SU-DHL-6 (cell line): ENCODE measurements at regions not wholly inside any gene's neighbourhood (a gene's known extent, or its start where the extent isn't known, plus 50 kb on each side); places are given as distances from the start of the nearest gene placed in this dataset.
"Not testable (repeated sequence)": the region's sequence is repeated elsewhere in the genome, so short reads cannot be mapped to it uniquely, and the experiment has no call there.

ENCODE experiments used
- H2AFZ ChIP-seq: fragments of 200-600 bp; sonication (generic); 2 replicates; pipeline ENCODE4 v1.6.1; 2014; ENCODE audit warnings: low read depth, mild to moderate bottlenecking, moderate library complexity, mixed read lengths, antibody characterized with exemption, low read length; ENCODE audit not compliant: severe bottlenecking
- H3F3A ChIP-seq: fragments of 200-600 bp; shearing (Covaris generic); 2 replicates; pipeline ENCODE4 v1.6.0; 2016; ENCODE audit warnings: antibody characterized with exemption, mild to moderate bottlenecking; ENCODE audit not compliant: insufficient read depth
- H3K27ac ChIP-seq: fragments of 200-600 bp; sonication (generic); 2 replicates; pipeline ENCODE4 v1.5.1; 2016; ENCODE audit warnings: low read depth, mild to moderate bottlenecking, low read length, moderate library complexity, mixed read lengths
- H3K27me3 ChIP-seq: fragments of 200-600 bp; sonication (generic), shearing (Covaris generic); 2 replicates; pipeline ENCODE4 v1.6.0; 2014; ENCODE audit warnings: mild to moderate bottlenecking, low read length
- H3K36me3 ChIP-seq: fragments of 200-600 bp; sonication (generic); 2 replicates; pipeline ENCODE4 v1.6.1; 2014; ENCODE audit warnings: mild to moderate bottlenecking, low read length, mixed read lengths
- H3K4me2 ChIP-seq: fragments of 300-600, 200-600 bp; shearing (Covaris generic), sonication (generic); 2 replicates; pipeline ENCODE4 v1.6.0; 2014; ENCODE audit warnings: low read length, low read depth, mild to moderate bottlenecking; ENCODE audit not compliant: poor library complexity, severe bottlenecking
- H3K4me3 ChIP-seq: fragments of 200-600 bp; sonication (generic); 2 replicates; pipeline ENCODE4 v1.5.1; 2014; ENCODE audit warnings: antibody characterized with exemption, low read length, mild to moderate bottlenecking, mixed read lengths; ENCODE audit not compliant: insufficient read depth, poor library complexity, severe bottlenecking
- H3K79me2 ChIP-seq: fragments of 200-600 bp; sonication (generic); 2 replicates; pipeline ENCODE4 v1.6.1; 2014; ENCODE audit warnings: mild to moderate bottlenecking, low read length, moderate library complexity; ENCODE audit not compliant: insufficient read depth
- H3K9ac ChIP-seq: fragments of 200-600 bp; sonication (generic); 2 replicates; pipeline ENCODE4 v1.7.0; 2014; ENCODE audit warnings: mild to moderate bottlenecking, low read length
- H3K9me2 ChIP-seq: fragments of 200-600 bp; sonication (generic); replicated peaks from 2 replicates; pipeline ENCODE4 v1.6.1; 2014; ENCODE audit warnings: low read length; ENCODE audit not compliant: insufficient read depth
- H3K9me3 ChIP-seq: fragments of 200-600 bp; sonication (generic); 2 replicates; pipeline ENCODE4 v1.6.1; 2014; ENCODE audit warnings: low read length, mixed read lengths; ENCODE audit not compliant: insufficient read depth
- H4K20me1 ChIP-seq: fragments of 200-600 bp; sonication (generic); 2 replicates; pipeline ENCODE4 v1.6.1; 2014; ENCODE audit warnings: low read depth, mild to moderate bottlenecking, antibody characterized with exemption, low read length, moderate library complexity, mixed read lengths
- CTCF ChIP-seq: fragments of 200-600 bp; sonication (generic); IDR thresholded peaks from one replicate; pipeline ENCODE4 v1.5.1; 2017; ENCODE audit warnings: antibody characterized with exemption, mild to moderate bottlenecking, low read length, moderate library complexity; ENCODE audit not compliant: insufficient read depth, poor library complexity, severe bottlenecking
- EZH2phosphoT487 ChIP-seq: fragments of 200-600 bp; sonication (generic), shearing (Covaris generic); conservative IDR thresholded peaks from 2 replicates; pipeline ENCODE4 v1.6.1; 2018; ENCODE audit warnings: mild to moderate bottlenecking, antibody characterized with exemption, low read length, moderate library complexity, mixed read lengths

GRCh38 chr1:181185461-181185860, 97.0 kb downstream of the IER5 start:
- H4K20me1 ChIP-seq: no peaks in the 10 kb centered on the region
- no peaks in the 10 kb centered on the region for H3K79me2 ChIP-seq
- H3K27ac ChIP-seq: no peak overlapping the region
- H2AFZ ChIP-seq: no peak overlapping the region
- H3K4me3 ChIP-seq: no peak overlapping the region
- H3K36me3 ChIP-seq: no peaks in the 10 kb centered on the region
- H3K4me2 ChIP-seq: no peak overlapping the region
- H3K27me3 ChIP-seq: no peaks in the 10 kb centered on the region
- no peaks in the 10 kb centered on the region for H3K9me2 ChIP-seq
- TF ChIP-seq EZH2phosphoT487: no peak
- TF ChIP-seq CTCF: no peak
- no peaks in the 10 kb centered on the region for H3F3A ChIP-seq
- no peak overlapping the region for H3K9ac ChIP-seq
- H3K9me3 ChIP-seq: no peaks in the 10 kb centered on the region

DNA sequence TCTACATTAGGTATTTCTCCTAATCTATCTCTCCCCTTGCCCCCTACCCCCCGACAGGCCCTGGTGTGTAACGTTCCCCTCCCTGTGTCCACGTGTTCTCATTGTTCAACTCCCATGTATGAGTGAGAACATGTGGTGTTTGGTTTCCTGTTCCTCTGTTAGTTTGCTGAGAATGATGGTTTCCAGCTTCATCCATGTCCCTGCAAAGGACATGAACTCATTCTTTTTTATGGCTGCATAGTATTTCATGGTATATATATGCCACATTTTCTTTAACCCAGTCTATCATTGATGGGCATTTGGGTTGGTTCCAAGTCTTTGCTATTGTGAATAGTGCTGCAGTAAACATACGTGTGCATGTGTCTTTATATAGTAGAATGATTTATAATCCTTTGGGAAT, 97.6 kb downstream of the IER5 start:
- not testable (repeated sequence) for H3K27me3 ChIP-seq, H3K4me2 ChIP-seq, H3F3A ChIP-seq, H3K79me2 ChIP-seq, H4K20me1 ChIP-seq, H2AFZ ChIP-seq, H3K9me2 ChIP-seq, H3K27ac ChIP-seq, H3K9me3 ChIP-seq, H3K4me3 ChIP-seq, H3K36me3 ChIP-seq, H3K9ac ChIP-seq

- Histone ChIP-seq H4K20me1 (no peaks in the 10 kb centered on the region), H3K4me2 (no peak overlapping the region), H3K9me3 (no peaks in the 10 kb centered on the region), H3K27ac (no peak overlapping the region), H3K79me2 (no peaks in the 10 kb centered on the region), H3F3A (no peaks in the 10 kb centered on the region), H2AFZ (no peak overlapping the region), H3K27me3 (no peaks in the 10 kb centered on the region), H3K9me2 (no peaks in the 10 kb centered on the region), H3K4me3 (no peak overlapping the region), H3K9ac (no peak overlapping the region), H3K36me3 (no peaks in the 10 kb centered on the region)
- TF ChIP-seq EZH2phosphoT487: no peak
- no peak for TF ChIP-seq CTCF
Measured at GRCh38 chr1:181187337-181188126, 99.0 kb downstream of the IER5 start.

- Histone ChIP-seq H3K4me2 (no peak overlapping the region), H3K27ac (no peak overlapping the region), H3K27me3 (no peaks in the 10 kb centered on the region), H3K9me3 (no peaks in the 10 kb centered on the region), H3K79me2 (no peaks in the 10 kb centered on the region), H3K9me2 (no peaks in the 10 kb centered on the region), H3K4me3 (no peak overlapping the region), H3K36me3 (no peaks in the 10 kb centered on the region), H4K20me1 (no peaks in the 10 kb centered on the region), H3F3A (no peaks in the 10 kb centered on the region), H3K9ac (no peak overlapping the region), H2AFZ (no peak overlapping the region)
- no peak for TF ChIP-seq CTCF
- no peak for TF ChIP-seq EZH2phosphoT487
Measured at GRCh38 chr1:181189245-181189644, 100.7 kb downstream of the IER5 start.
